GM12878 (cell line): ENCODE measurements at regions not wholly inside any gene's neighbourhood (a gene's known extent, or its start where the extent isn't known, plus 50 kb on each side); places are given as distances from the start of the nearest gene placed in this dataset.

Experiments
- CREB1 ChIP-seq: IDR thresholded peaks from 2 replicates; pipeline ENCODE4 v1.6.1; 2012; ENCODE audit warnings: low read depth, mild to moderate bottlenecking, inconsistent platforms
- SMC3 ChIP-seq: IDR thresholded peaks from 2 replicates; pipeline ENCODE4 v1.6.1; 2011; ENCODE audit warnings: low read length, improper control_type of control experiment, borderline replicate concordance
- YY1 ChIP-seq: IDR thresholded peaks from 2 replicates; pipeline ENCODE4 v1.6.1; 2011; ENCODE audit warnings: low read depth, mild to moderate bottlenecking, low read length

GRCh38 chr2:766255-766654 lies 89.0 kb upstream of the TMEM18 start:
- TF ChIP-seq CREB1 (no peak), SMC3 (no peak), YY1 (no peak)
